Type B pancreatic cell (in vitro differentiated cells): ENCODE measurements at regions not wholly inside any gene's neighbourhood (a gene's known extent, or its start where the extent isn't known, plus 50 kb on each side); places are given as distances from the start of the nearest gene placed in this dataset.

Experiments
- DNase-seq: peaks from one replicate; pipeline ENCODE4 v3.0.0; 2021; ENCODE audit warnings: mixed read lengths; ENCODE audit not compliant: unreplicated experiment; ENCODE audit errors: extremely low spot score
- H3K27ac Mint-ChIP-seq: 2 replicates; pipeline ENCODE4 v1.8.0; 2021; ENCODE audit warnings: mild to moderate bottlenecking, mixed read lengths
- H3K27me3 Mint-ChIP-seq: 2 replicates; pipeline ENCODE4 v1.8.0; 2021; ENCODE audit warnings: mixed read lengths
- H3K36me3 Mint-ChIP-seq: 2 replicates; pipeline ENCODE4 v1.8.0; 2021; ENCODE audit warnings: mixed read lengths
- H3K4me1 Mint-ChIP-seq: one replicate; pipeline ENCODE4 v1.8.0; 2021; ENCODE audit warnings: mixed read lengths; ENCODE audit not compliant: unreplicated experiment
- H3K4me3 Mint-ChIP-seq: 2 replicates; pipeline ENCODE4 v1.8.0; 2021; ENCODE audit warnings: mild to moderate bottlenecking, mixed read lengths
- H3K9me3 Mint-ChIP-seq: 2 replicates; pipeline ENCODE4 v1.8.0; 2021; ENCODE audit warnings: mixed read lengths
- CTCF ChIP-seq: fragments of 200-600 bp; sonication (generic); conservative IDR thresholded peaks from 2 replicates; pipeline ENCODE4 v1.5.0; 2021; ENCODE audit warnings: antibody characterized with exemption, mild to moderate bottlenecking

GRCh38 chr13:82681535-82681934 is 1200.7 kb downstream of the SLITRK1 start:
- Mint-ChIP-seq H3K36me3 (no peaks in the 10 kb centered on the region), H3K27ac (no peak overlapping the region), H3K9me3 (no peaks in the 10 kb centered on the region), H3K27me3 (no peaks in the 10 kb centered on the region), H3K4me3 (no peak overlapping the region), H3K4me1 (no peaks in the 10 kb centered on the region)
- DNase-seq: no peak
- TF ChIP-seq CTCF: no peak

GRCh38 chr13:82678052-82678451 is 1204.2 kb downstream of the SLITRK1 start:
- DNase-seq: no peak
- H3K27me3 Mint-ChIP-seq: no peaks in the 10 kb centered on the region
- H3K4me1 Mint-ChIP-seq: no peaks in the 10 kb centered on the region
- H3K4me3 Mint-ChIP-seq: no peak overlapping the region
- H3K27ac Mint-ChIP-seq: no peak overlapping the region
- H3K36me3 Mint-ChIP-seq: no peaks in the 10 kb centered on the region
- no peak for TF ChIP-seq CTCF
- H3K9me3 Mint-ChIP-seq: no peaks in the 10 kb centered on the region

- no peak overlapping the region for H3K27ac Mint-ChIP-seq
- DNase-seq: no peak
- no peaks in the 10 kb centered on the region for H3K9me3 Mint-ChIP-seq
- H3K27me3 Mint-ChIP-seq: no peaks in the 10 kb centered on the region
- H3K4me3 Mint-ChIP-seq: no peak overlapping the region
- TF ChIP-seq CTCF: no peak
- no peaks in the 10 kb centered on the region for H3K4me1 Mint-ChIP-seq
- H3K36me3 Mint-ChIP-seq: no peaks in the 10 kb centered on the region
Measured at GRCh38 chr13:82675024-82675423, 1207.2 kb downstream of the SLITRK1 start.

- no peaks in the 10 kb centered on the region for H3K9me3 Mint-ChIP-seq
- no peaks in the 10 kb centered on the region for H3K4me1 Mint-ChIP-seq
- no peaks in the 10 kb centered on the region for H3K36me3 Mint-ChIP-seq
- no peaks in the 10 kb centered on the region for H3K27me3 Mint-ChIP-seq
- TF ChIP-seq CTCF: no peak
- no peak overlapping the region for H3K27ac Mint-ChIP-seq
- DNase-seq: no peak
- H3K4me3 Mint-ChIP-seq: no peak overlapping the region
Measured at GRCh38 chr13:82674546-82674945, 1207.7 kb downstream of the SLITRK1 start.

- no peak for TF ChIP-seq CTCF
- no peak for DNase-seq
- no peaks in the 10 kb centered on the region for H3K4me1 Mint-ChIP-seq
- H3K27me3 Mint-ChIP-seq: no peaks in the 10 kb centered on the region
- H3K4me3 Mint-ChIP-seq: no peak overlapping the region
- H3K27ac Mint-ChIP-seq: no peak overlapping the region
- no peaks in the 10 kb centered on the region for H3K36me3 Mint-ChIP-seq
- no peaks in the 10 kb centered on the region for H3K9me3 Mint-ChIP-seq
Measured at GRCh38 chr13:82672248-82672647, 1210.0 kb downstream of the SLITRK1 start.

- Mint-ChIP-seq H3K4me1 (no peaks in the 10 kb centered on the region), H3K27me3 (no peaks in the 10 kb centered on the region), H3K36me3 (no peaks in the 10 kb centered on the region), H3K4me3 (no peak overlapping the region), H3K9me3 (no peaks in the 10 kb centered on the region), H3K27ac (no peak overlapping the region)
- TF ChIP-seq CTCF: no peak
- no peak for DNase-seq
Measured at GRCh38 chr13:82664183-82664582, 1218.1 kb downstream of the SLITRK1 start.
